AG04449 (cell line): ENCODE measurements at regions not wholly inside any gene's neighbourhood (a gene's known extent, or its start where the extent isn't known, plus 50 kb on each side); places are given as distances from the start of the nearest gene placed in this dataset.
A peak's percentile ranks its signal among the peaks of the same experiment; 100 is the strongest.

Experiments
- CTCF ChIA-PET: fragments of 350-600 bp; formaldehyde crosslinking; extraction: SDS; loops from one replicate; lab custom pipeline; 2021; ENCODE audit warnings: antibody characterized with exemption; lab: Yijun Ruan, JAX
- POLR2A ChIA-PET: fragments of 400-600, 350-600 bp; formaldehyde crosslinking; extraction: SDS; loops from one replicate; lab custom pipeline; 2020; ENCODE audit warnings: antibody characterized with exemption, inconsistent platforms; lab: Yijun Ruan, JAX
- DNase-seq: peaks from one replicate; pipeline ENCODE4 v3.0.0-alpha.2; 2010; ENCODE audit warnings: low read depth, low spot score
- H3K4me3 ChIP-seq: 2 replicates; pipeline ENCODE4 v1.5.1; 2011; ENCODE audit warnings: low read depth, mild to moderate bottlenecking, control low read depth, low read length
- TF ChIP-seq, protein P1 (sequence below): IDR thresholded peaks from one replicate; pipeline ENCODE4 v1.5.1; 2011; ENCODE audit warnings: mild to moderate bottlenecking, moderate library complexity, low read length, control low read depth, inconsistent platforms; ENCODE audit not compliant: insufficient read depth; ENCODE audit errors: missing control alignments

DNA sequence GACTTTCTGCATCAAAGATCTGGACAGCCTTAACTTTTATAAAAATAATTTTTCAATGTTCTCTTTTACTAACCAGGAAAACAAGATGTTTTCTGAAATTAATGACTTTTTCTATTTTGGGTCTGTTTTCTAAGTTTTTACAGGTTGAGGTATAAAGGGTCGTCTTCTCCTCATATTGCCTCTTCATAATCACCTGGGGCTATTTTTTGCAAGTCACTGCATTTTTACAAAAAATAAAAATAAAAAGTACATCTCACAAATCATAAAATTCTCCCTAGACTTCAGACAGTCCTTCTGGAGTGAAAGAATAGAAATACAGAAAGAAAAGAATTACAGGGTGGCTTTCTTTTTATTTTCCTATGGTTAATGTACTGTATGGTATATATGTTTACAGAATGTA is 168.5 kb downstream of the PALM2AKAP2 start:
- POLR2A ChIA-PET: no interaction called here
- no peak overlapping the region for H3K4me3 ChIP-seq
- no peak for DNase-seq
- CTCF ChIA-PET: interaction anchor here (2.1 kb wide), 1 partner anchor 45 kb away, joined by 5 read pairs; no protein-coding TSS in a partner anchor
- TF ChIP-seq, protein P1, sequence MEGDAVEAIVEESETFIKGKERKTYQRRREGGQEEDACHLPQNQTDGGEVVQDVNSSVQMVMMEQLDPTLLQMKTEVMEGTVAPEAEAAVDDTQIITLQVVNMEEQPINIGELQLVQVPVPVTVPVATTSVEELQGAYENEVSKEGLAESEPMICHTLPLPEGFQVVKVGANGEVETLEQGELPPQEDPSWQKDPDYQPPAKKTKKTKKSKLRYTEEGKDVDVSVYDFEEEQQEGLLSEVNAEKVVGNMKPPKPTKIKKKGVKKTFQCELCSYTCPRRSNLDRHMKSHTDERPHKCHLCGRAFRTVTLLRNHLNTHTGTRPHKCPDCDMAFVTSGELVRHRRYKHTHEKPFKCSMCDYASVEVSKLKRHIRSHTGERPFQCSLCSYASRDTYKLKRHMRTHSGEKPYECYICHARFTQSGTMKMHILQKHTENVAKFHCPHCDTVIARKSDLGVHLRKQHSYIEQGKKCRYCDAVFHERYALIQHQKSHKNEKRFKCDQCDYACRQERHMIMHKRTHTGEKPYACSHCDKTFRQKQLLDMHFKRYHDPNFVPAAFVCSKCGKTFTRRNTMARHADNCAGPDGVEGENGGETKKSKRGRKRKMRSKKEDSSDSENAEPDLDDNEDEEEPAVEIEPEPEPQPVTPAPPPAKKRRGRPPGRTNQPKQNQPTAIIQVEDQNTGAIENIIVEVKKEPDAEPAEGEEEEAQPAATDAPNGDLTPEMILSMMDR: no peak

DNA sequence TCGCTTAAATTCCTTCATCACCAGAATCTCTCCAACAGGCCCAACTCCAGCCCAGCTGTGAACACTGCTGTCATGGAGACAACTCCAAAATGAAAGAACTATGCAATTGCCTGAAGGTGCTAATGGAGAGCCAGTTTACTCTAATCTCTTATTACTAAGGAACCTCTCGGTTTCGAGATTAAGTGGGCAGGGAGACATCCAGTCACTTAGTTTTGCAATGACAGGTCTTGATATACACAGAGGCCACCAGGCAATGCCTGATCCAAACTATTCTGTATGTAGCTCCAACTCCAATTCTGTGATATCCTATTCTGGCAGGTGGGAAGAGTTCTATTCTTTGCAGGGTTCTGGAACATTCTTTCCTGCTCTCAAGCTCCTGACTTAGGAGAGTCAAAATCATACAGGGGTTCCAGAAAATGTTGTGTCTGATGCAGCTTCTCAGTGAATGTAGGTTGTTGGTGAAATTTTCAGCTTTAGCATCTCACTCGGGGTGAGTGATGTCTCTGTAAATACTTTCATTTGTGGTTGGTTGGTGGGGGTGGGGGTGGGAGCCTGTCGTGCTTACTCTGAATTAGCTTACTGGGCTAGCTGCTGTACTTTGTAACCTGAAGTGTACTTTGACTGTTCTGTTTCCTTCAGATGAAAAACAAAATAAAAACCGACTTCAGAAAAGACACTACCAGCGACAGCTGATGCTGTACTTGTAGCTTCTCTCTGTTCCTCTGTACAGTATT is 170.9 kb downstream of the PALM2AKAP2 start:
- ChIA-PET POLR2A (no interaction called here), CTCF (interaction anchor here (0.9 to 1.0 kb wide), 3 partner anchors 8 to 376 kb away, joined by 3 read pairs; no protein-coding TSS in a partner anchor)
- TF ChIP-seq, protein P1: no peak
- H3K4me3 ChIP-seq: no peak overlapping the region
- DNase-seq: no peak

DNA sequence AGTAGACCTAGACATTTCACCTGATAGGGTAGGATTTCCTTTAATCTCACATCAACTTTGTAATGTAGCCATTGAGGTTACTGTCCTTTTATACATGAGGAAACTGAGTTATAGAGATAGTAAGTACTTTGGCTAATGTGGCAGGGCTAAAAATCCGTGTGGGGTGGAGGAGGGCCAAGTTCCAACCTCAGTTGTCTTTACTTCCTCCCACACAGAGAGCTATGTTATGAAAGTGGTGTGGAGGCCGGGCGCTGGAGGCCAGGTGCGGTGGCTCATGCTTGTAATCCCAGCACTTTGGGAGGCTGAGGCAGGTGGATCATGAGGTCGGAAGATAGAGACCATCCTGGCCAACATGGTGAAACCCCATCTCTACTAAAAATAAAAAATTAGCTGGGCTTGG is 173.3 kb downstream of the PALM2AKAP2 start:
- H3K4me3 ChIP-seq: no peak overlapping the region
- CTCF ChIA-PET: interaction anchor here (1.5 kb wide), 1 partner anchor 10 kb away, joined by 4 read pairs; no protein-coding TSS in a partner anchor
- TF ChIP-seq, protein P1: no peak
- DNase-seq: no peak
- POLR2A ChIA-PET: no interaction called here

DNA sequence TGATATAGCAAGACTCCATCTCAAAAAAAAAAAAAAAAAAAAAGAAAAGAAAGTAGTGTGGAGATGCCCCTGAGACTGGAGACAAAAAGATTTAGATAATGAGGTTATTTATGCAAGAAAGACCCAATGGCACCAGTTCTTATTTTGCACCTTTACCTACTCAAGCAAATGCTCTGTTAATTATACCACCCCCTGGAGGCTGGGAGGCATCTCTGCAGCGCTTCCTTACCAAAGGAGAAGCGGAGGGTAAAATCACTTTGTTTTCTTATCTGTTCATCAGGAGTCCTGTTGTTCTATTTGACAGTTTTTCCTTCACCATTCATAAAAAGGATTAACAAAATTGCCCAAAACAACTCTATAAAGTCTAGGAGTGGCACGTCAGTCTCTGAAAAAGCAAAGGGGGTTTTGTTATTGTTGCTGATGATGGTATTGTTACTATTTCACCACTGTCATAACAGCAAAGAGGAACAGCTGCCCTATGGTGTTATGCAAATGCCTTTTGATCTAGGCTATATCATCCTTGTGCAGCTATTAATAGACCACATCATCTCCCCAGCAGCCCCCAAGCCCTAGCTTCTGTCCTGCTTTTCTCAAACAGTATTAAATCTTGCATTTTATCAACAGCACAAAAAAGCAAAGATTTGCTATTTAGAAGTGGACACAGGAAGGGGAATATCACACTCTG is 174.0 kb downstream of the PALM2AKAP2 start:
- no peak overlapping the region for H3K4me3 ChIP-seq
- TF ChIP-seq, protein P1: peak; percentile 2
- DNase-seq: no peak
- ChIA-PET CTCF (interaction anchor here (1.5 to 2.4 kb wide), 2 partner anchors 9 to 14 kb away, joined by 4 to 7 read pairs; no protein-coding TSS in a partner anchor), POLR2A (no interaction called here)

DNA sequence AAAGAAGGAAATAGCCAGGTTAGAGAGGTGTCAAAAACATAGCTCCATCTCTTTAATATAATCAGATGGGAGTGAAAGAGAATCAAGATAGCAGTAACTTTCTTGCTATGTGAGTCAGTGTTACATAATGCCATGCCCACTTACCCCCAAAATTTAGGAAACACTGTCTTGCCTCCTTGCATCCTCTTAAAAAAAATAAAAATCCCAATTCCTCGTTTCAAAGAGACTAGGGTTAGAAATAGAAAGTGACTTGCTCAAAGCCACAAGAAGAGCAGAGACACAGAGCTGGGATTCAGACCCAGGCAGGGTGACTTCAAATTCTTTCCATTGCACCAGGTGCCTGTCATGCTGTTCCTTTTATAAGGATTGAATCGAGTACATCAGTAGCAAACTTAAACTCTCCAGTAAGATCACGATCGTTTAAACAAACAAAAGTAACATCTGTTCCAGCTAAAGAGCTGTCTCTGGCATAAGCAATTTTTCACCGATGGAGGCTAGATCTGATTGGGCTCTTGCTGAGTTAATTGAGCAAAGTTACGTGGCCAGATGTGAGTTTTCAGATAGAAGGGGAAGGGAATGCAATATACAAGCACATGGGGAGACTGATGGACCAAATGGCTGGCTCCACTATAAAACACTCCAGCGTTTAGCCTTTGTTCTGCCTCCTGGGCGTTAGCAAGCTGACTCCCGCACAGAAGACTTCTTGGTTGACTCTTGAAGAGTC is 176.9 kb downstream of the PALM2AKAP2 start:
- TF ChIP-seq, protein P1: no peak
- H3K4me3 ChIP-seq: no peak overlapping the region
- ChIA-PET POLR2A (no interaction called here), CTCF (interaction anchor here (0.6 to 1.6 kb wide), 2 partner anchors 11 to 20 kb away, joined by 3 to 4 read pairs; no protein-coding TSS in a partner anchor)
- DNase-seq: no peak

DNA sequence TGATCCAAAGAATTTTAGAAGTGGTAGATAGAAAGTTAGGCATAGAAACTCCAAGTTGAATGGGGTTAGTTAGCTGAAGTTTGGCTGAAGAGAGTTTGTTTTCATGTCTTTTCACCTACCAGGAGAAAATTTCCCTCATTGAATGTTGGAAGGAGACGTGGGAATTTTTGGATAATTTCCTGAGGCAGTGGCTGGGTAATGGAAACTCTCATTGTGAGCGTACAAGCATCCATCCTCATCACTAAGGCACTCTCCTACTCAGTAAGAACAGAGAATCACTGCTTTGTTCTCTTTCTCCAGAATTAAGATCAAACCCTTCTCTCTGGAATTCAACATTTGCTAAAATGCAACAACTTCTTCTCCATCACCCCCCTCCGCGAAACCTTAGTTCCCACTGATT is 179.7 kb downstream of the PALM2AKAP2 start:
- no peak for DNase-seq
- POLR2A ChIA-PET: no interaction called here
- H3K4me3 ChIP-seq: no peak overlapping the region
- TF ChIP-seq, protein P1: no peak
- CTCF ChIA-PET: interaction anchor here (1.0 kb wide), 1 partner anchor 8 kb away, joined by 3 read pairs; no protein-coding TSS in a partner anchor
